Fibroblast of gingiva (primary cell): ENCODE measurements at regions not wholly inside any gene's neighbourhood (a gene's known extent, or its start where the extent isn't known, plus 50 kb on each side); places are given as distances from the start of the nearest gene placed in this dataset.

ENCODE experiments used
- DNase-seq: peaks from one replicate; pipeline ENCODE4 v3.0.0-alpha.2; 2011; ENCODE audit warnings: low read depth

DNA sequence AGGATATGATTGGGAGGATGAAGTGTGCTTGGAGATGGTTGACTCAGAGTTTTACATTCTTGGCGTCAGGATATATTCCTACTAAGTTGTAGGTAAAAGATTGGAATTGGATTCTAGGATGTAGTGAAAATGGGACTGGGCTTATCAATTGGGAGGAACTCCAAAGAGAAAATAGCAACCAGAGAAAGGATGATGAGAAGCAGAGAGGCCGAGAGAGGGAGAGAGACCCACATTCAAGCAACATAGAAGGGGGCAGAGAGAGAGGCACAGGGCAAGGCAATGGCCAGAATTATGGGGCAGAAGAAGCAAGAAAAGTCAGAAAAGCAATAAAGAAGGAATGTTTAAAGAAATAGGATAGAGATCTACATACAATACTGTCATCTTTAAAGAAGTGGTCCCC, 217.9 kb upstream of the ACTBL2 start:
- no peak for DNase-seq

- no peak for DNase-seq
Measured at GRCh38 chr5:57700072-57700471, 217.5 kb upstream of the ACTBL2 start.

GRCh38 chr5:57698802-57699201, 216.2 kb upstream of the ACTBL2 start:
- DNase-seq: no peak

- peak; percentile 6 for DNase-seq
Measured at GRCh38 chr5:57698086-57698485, 215.5 kb upstream of the ACTBL2 start.

DNA sequence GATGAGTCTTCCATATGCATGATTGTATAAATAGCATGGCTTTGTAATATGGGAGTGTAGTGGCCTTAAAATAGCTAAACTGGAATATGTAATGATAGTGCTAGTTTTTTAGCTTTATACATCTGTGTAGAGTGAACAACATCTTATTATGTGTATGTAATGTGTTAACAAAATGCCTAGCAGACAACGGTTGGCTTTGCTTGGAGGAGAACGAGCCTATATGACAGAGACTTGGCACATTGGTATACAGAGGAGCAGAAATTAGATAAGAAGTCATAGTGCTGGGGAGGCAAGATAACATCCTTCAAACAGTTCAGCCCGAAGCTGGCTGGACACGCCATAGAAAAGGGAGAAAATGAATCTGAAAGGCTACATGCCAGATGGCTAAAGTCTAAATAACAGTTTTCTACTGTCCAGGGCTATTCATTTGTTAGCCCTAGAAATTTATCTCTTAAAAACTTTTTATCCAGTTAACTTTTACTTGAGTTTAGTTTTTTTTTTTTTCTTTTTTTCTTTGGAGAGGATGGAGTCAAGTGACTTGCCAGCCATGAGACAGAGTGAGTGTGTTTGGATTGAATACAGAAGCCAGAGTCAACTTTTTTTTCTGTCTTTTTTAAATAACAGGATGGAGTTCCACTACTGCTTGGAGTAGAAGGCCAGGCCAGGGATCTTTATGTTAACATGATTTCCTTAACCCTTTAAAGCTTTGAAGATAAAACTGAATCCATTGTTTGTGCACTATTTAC, 214.4 kb upstream of the ACTBL2 start:
- DNase-seq: no peak

- no peak for DNase-seq
Measured at GRCh38 chr5:57696389-57696769, 213.8 kb upstream of the ACTBL2 start.

DNA sequence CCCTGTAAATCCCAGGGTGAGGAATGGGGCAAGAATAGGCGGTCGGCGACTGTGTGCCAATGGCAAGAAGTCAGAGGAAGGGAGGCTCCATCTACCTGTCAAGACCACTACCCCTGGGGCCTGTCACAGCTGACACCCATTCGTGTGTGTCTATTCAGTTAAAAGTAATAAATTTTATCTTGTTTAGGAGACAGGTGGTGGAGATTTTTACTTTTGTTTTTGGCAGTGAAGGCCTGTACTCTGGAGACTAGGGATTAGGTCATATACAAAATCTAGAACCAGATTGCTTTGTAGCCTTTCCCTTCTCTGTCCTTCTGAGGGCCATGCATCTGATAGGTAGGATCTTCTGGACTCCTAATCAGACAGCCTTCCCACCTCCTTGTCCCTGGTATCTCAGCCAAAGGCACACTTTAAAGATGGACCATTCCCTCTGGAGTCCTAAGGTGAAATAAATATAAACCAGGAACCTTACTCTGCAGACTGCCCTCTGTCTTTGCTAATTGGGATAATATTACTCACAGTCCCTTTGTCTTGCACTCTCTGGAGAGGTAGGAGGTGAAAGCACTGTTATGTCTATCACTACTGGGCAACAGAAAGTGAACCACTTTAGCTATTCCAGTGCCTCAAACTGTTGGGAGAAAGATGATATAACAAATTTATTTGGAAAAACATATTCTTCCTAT, 213.2 kb upstream of the ACTBL2 start:
- DNase-seq: no peak

DNA sequence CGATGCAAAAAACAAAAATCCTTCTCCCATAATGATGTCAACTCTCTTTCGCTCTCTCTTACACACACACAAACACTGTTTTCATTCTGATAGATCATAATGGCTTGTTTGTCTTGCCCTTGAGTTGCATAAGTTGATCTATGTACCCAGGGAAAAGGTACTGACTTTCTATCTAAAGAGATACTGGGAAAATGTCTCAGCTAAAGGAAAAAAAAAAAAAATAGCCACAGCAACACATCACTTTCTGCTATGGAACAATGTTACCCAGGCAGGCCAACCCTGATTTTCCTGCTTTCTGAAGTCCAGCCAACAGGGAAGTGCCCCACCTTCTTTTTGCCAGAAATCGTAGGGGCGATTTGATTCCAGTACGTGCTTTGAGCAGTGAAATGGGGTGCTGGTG, 212.6 kb upstream of the ACTBL2 start:
- no peak for DNase-seq

GRCh38 chr5:57693488-57694305, 211.1 kb upstream of the ACTBL2 start:
- peak; percentile 5 for DNase-seq

- peak; percentile 81 for DNase-seq
Measured at GRCh38 chr5:57692582-57693487, 210.2 kb upstream of the ACTBL2 start.

DNA sequence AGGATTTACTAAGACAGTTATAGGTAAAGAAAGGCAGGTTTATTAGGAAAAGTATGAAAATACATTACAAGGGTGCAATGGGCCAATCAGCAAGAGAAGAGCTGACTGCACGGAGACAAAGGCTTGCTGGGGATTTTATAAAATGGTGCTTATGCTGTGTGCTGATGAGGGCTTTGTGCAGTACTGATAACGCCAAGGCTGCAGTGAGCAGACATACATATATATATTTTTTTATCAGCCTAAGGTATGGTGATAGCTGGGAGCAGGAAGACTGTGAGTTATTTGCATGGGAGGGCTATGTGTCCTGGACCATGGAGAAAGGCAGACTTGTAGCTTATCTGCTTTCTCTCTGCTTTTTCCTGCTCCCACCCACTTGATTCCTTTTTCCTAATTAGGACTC, 208.1 kb upstream of the ACTBL2 start:
- no peak for DNase-seq

DNA sequence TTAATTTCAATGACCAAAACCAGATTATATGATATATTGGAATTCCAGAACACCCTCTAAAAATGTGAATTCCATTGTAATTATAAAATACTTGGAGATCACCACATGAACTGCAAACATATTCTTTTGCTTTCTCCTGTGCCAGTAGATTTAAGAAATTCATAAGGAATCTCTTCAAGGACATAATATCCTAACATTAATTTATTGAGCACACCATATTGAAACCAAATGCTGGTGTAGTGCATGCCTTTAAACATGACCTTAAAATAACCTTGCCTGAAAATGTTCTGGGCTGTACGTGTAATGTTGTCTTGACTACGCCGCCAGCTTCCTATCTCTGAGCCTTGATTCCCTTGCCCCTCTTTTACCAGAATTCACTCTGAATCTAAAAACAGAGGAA, 205.0 kb upstream of the ACTBL2 start:
- no peak for DNase-seq

DNA sequence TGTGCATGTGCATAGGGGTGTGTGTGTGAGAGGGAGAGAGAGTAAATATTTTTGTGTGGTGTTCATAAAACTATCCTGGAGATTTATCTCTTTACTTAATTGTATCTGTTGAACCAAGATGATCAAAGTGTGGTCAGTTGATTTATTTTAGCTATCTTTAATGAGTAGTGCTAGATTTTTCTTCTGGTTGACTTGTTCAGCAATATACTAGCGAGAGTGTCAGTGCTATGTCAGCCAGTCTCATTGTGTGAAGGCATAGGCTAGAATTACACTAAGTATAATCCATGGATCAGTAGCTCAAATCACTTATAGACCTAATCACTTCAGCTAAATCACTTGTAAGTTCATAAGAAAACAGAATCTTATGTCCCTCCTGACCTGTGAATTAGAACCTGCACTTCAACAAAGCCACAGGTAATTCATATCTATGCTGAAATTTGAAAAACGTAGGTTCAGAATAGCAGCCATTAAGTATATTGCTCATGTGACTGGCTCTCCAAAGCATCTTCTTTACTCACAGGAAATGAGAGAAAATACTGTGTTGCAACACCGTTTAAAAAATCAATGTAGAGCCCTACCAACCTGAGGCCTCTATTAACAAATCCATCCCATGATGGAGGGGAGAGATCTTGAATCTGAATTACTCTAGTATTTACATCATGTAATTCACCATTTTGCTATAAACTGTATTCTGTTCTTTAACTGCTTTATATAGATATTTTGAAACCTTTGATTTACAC, 203.1 kb upstream of the ACTBL2 start:
- DNase-seq: no peak

GRCh38 chr5:57684299-57684702, 201.7 kb upstream of the ACTBL2 start:
- no peak for DNase-seq

- DNase-seq: peak; percentile 17
Measured at GRCh38 chr5:57683036-57683630, 200.5 kb upstream of the ACTBL2 start.

DNA sequence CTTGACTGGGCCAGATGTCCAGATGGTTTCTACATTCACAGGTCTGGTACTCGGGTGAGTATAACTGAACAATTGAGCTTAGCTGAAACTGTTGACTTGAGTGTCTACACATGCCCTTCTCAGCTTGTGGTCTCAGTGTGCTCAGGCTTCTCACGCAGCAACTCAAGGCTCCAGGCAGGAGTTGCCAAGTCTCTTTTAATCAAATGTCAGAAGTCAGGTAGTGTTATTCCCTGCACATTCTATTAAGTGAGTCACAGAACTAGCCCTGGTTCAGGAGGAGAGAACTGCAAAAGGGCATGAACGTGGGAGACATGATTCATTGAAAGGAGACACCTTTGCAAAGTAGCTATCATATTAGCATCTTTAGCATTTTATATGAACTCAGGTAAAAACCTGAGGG, 199.3 kb upstream of the ACTBL2 start:
- DNase-seq: no peak

DNA sequence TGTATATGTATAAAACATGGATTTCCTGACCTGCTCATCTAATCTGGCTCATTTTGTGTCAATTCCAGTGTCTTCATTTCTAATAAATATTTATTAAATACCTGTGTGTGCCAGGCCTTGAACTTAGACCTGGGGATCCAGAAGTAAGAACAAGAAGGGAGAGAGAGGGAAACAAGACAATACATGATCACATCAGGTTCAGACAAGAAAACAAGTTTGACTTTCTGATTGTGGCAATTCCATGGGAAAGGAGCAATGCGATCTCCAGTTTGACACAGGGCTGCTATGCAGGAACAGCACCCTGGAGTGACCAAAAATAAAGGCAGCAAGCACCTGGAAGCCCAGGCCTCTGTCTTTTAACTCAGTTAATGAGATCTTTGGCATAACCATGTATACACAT, 198.1 kb upstream of the ACTBL2 start:
- DNase-seq: no peak

DNA sequence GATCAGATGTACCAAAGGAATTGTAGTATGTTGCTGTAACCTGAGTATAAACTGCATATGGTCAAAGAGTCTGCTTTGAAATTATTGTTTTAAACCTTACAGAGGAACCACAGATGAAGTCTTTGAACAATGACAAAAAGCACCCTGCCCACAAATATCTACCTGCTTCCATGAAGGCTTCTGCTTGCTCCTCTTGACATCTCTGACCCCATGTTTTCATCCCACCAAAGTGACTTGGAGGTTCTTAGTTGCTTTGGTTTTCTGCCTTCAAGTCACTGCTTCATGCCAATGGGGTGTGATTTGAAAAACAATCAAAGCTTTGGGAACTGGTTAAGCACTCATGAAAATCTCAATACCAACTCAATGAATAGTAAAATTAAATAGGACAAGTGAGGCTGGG, 194.6 kb upstream of the ACTBL2 start:
- DNase-seq: peak; percentile 14

DNA sequence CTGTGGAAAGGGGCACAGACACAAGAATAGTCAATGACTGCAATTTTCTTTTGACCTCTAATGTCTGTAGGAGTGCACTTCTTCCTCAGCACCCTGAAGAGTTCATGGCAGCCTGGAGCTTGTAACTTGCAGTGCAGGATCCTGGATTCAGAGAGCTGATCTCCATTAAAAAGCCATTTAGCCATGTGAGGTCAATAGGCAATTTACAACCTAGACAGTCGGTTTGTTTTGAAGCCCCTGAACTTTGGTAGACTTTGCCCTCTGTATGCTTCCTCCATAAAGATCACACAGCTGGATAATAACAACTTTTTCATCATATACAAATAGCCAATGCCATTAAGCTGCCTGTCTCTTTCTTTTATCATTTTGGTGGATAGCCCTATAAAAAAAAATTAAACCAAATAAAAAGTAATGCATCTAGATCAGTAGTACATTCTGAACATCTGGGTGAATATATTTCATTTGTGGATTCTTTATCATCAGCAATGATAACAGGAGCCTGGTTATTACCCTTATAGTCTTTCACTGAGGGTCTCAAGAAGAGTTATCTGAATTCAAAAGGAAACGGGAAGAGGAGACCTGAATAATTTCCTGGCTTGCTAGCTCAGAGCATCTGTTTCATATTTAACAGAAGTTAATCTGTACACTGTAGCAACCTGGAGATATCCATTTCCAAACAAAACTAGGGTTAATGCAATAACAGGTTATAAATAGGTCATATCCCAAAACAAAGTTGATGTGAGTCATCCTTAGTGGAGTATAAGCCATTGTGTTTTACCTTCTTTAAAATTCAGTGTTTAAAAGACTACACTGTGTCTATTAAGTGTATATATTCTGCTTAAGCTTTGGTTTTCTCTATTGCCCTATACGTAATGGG, 193.8 kb upstream of the ACTBL2 start:
- peak; percentile 72 for DNase-seq

GRCh38 chr5:57675236-57675635, 192.6 kb upstream of the ACTBL2 start:
- no peak for DNase-seq
